PFSK-1 (cell line): ENCODE measurements at regions not wholly inside any gene's neighbourhood (a gene's known extent, or its start where the extent isn't known, plus 50 kb on each side); places are given as distances from the start of the nearest gene placed in this dataset.

Source experiments
- POLR2AphosphoS5 ChIP-seq: IDR thresholded peaks from 2 replicates; pipeline ENCODE4 v1.6.1; 2012; ENCODE audit warnings: low read depth, mild to moderate bottlenecking, control low read depth, low read length, moderate library complexity
- REST ChIP-seq, 2 experiments: IDR thresholded peaks; 2 replicates each; pipeline versions ENCODE4 v1.6.1 to v1.8.0; 2011 to 2012; ENCODE audit warnings: low read depth in 2 of 2, low read length in 2 of 2, control low read depth in 1 of 2, inconsistent platforms in 1 of 2, mild to moderate bottlenecking in 1 of 2, moderate library complexity in 1 of 2; ENCODE audit not compliant: insufficient read depth in 1 of 2
- SIN3A ChIP-seq: IDR thresholded peaks from 2 replicates; pipeline ENCODE4 v1.6.1; 2012; ENCODE audit warnings: mild to moderate bottlenecking, low read length, moderate library complexity, borderline replicate concordance; ENCODE audit not compliant: insufficient read depth
- TAF1 ChIP-seq: IDR thresholded peaks from 2 replicates; pipeline ENCODE4 v1.6.1; 2012; ENCODE audit warnings: low read length, control low read depth, borderline replicate concordance; ENCODE audit not compliant: insufficient read depth

- TF ChIP-seq SIN3A (no peak), POLR2AphosphoS5 (no peak), REST (IDR thresholded peaks at IDR 0.05; ENCODE audit: insufficient read depth in 1 of 2, low read depth in 2 of 2, low read length in 2 of 2) (no peak), TAF1 (no peak)
Observed at GRCh38 chr3:24793896-24794295, 299.2 kb upstream of the THRB start.
